Activated CD4-positive, alpha-beta T cell treated with anti-CD3 and anti-CD28 coated beads for 36 hours (primary cell): ENCODE measurements at regions not wholly inside any gene's neighbourhood (a gene's known extent, or its start where the extent isn't known, plus 50 kb on each side); places are given as distances from the start of the nearest gene placed in this dataset.
"Not testable (repeated sequence)": the region's sequence is repeated elsewhere in the genome, so short reads cannot be mapped to it uniquely, and the experiment has no call there.

Source experiments
- ATAC-seq: fragments of 200-7000 bp; cut with Tn5 transposase; one replicate; pipeline ENCODE4 v1.10.0; 2021; ENCODE audit warnings: mild to moderate bottlenecking, moderate library complexity
- CTCF ChIA-PET: fragments of 350-600 bp; sonication (Branson Sonifier 250); formaldehyde crosslinking; loops from one replicate; lab custom pipeline; 2021; ENCODE audit warnings: antibody characterized with exemption; lab: Charles Lee
- POLR2A ChIA-PET: fragments of 350-600 bp; sonication (Branson Sonifier 250); formaldehyde crosslinking; loops from one replicate; lab custom pipeline; 2021; ENCODE audit warnings: antibody characterized with exemption, inconsistent platforms; lab: Charles Lee
- DNase-seq: peaks from one replicate; pipeline ENCODE4 v3.0.0-alpha.2; 2020
- H3K27ac Mint-ChIP-seq: one replicate; pipeline ENCODE4 v1.8.0; 2021; ENCODE audit warnings: mixed read lengths
- H3K27me3 Mint-ChIP-seq: one replicate; pipeline ENCODE4 v1.8.0; 2021; ENCODE audit warnings: mixed read lengths
- H3K36me3 Mint-ChIP-seq: one replicate; pipeline ENCODE4 v1.8.0; 2021; ENCODE audit warnings: low read depth, mixed read lengths
- H3K4me1 Mint-ChIP-seq: one replicate; pipeline ENCODE4 v1.8.0; 2021; ENCODE audit warnings: mixed read lengths
- H3K4me3 Mint-ChIP-seq: one replicate; pipeline ENCODE4 v1.8.0; 2021; ENCODE audit warnings: mild to moderate bottlenecking, moderate library complexity, mixed read lengths
- H3K9me3 Mint-ChIP-seq: one replicate; pipeline ENCODE4 v1.8.0; 2021; ENCODE audit warnings: low read depth, mixed read lengths
- intact Hi-C, 2 experiments: fragments of 100-400 bp; cut with DNase I in 1 of 2; cut with micrococcal nuclease in 1 of 2; formaldehyde crosslinking; loops; one replicate each; pipeline versions ENCODE4 v1.14.2 to v1.15.1; 2022 to 2024; cut with DNase I, micrococcal nuclease

DNA sequence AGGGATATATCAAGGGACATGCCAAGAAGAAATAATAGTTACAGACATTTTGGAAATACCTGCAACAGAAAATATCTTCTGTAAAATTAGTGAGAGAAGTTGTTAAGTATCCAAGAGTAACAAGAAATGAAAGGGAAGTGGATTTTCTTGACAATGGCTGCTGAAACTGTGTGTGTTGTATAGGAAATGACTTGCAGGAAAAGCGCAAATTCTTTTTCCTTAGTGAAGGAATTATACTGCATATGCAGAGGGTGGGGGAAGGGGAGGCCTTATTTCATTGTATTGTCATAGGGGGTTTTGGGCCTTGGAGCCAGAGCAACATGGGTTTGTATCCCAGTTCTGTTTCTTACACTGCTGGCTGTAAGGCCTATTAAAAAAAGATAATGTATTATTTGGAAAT lies 84.4 kb upstream of the DDHD1 start:
- Mint-ChIP-seq H3K27me3 (no peaks in the 10 kb centered on the region), H3K27ac (no peak overlapping the region), H3K36me3 (peaks cover 6% of the 10 kb centered on the region), H3K4me1 (no peaks in the 10 kb centered on the region), H3K9me3 (peaks cover 10% of the 10 kb centered on the region), H3K4me3 (no peak overlapping the region)
- no peak for ATAC-seq
- intact Hi-C loops, result no loop called here
- ChIA-PET CTCF (interaction anchor here (1.3 kb wide), 1 partner anchor 59 kb away, joined by 3 read pairs; no protein-coding TSS in a partner anchor), POLR2A (no interaction called here)
- no peak for DNase-seq

DNA sequence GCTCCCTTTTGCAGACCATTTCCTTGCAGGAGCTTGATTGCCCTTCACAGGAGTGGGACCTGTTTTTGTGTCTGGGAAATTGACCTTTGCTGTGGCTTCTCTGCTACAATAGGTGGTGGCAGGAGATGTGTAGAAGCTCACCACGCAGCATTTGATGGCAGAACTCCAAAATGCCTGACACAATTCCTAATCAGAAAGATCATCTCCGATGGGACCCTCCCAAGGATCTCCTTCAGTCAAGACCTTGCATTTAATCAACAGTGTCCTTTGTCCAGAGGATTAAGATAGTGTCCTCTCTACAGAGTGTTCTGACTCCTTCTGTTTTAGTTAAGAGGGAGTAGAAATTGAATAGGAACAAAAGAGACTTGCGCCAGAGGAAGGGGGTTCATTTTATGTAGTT lies 83.6 kb upstream of the DDHD1 start:
- ATAC-seq (no peak), DNase-seq (no peak)
- Mint-ChIP-seq H3K36me3 (no peaks in the 10 kb centered on the region), H3K4me3 (no peak overlapping the region), H3K9me3 (peaks cover 2% of the 10 kb centered on the region), H3K27ac (no peak overlapping the region), H3K27me3 (no peaks in the 10 kb centered on the region), H3K4me1 (no peaks in the 10 kb centered on the region)
- CTCF ChIA-PET, result interaction anchor here (0.6 to 1.3 kb wide), 2 partner anchors 60 to 1000 kb away, joined by 3 read pairs; no protein-coding TSS in a partner anchor
- intact Hi-C loops, result no loop called here
- POLR2A ChIA-PET, result no interaction called here

DNA sequence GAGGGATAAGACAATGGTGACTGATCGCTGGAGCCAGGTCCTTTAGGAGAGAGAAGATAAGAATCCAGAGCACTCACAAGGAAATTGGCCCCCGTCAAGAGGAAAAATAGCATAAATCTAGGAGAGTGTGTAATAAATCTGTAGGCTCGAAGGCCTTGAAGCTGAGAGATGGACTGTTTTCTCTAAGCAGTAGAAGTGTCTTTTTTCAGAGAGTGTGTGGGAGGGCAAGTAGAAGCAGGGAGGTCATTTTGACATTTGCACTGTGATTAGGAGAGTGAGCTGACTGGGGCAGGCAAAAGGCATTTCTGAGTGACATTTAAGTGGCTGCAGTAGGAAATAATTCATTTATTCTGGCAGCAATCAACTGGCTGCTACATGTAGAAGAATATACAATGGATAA lies 78.0 kb upstream of the DDHD1 start:
- POLR2A ChIA-PET, result no interaction called here
- H3K4me3 Mint-ChIP-seq, result no peak overlapping the region
- H3K27ac Mint-ChIP-seq, result no peak overlapping the region
- H3K36me3 Mint-ChIP-seq, result peaks cover 2% of the 10 kb centered on the region
- no peak for DNase-seq
- no peaks in the 10 kb centered on the region for H3K4me1 Mint-ChIP-seq
- peaks cover 7% of the 10 kb centered on the region for H3K9me3 Mint-ChIP-seq
- intact Hi-C loops, result no loop called here
- no peaks in the 10 kb centered on the region for H3K27me3 Mint-ChIP-seq
- no peak for ATAC-seq
- CTCF ChIA-PET, result interaction anchor here (0.6 to 0.8 kb wide), 3 partner anchors 11 to 958 kb away, joined by 3 read pairs; no protein-coding TSS in a partner anchor

DNA sequence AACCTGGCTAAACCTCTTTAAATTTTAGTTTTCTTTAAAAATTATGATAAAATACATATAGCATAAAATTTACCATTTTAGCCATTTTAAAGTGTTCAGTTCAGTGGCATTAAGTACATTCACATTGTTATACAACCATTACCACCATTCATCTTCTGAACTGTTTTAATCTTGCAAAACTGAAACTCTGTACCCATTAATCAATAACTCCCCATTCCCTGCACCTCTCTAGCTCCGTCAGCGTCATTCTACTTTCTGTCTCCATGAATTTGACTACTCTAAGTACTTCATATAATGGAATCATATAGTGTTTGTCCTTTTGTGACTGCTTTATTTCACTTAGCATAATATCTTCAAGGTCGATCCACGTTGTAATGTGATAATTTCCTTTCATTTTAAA lies 75.8 kb upstream of the DDHD1 start:
- POLR2A ChIA-PET, result no interaction called here
- Mint-ChIP-seq H3K27ac (no peak overlapping the region), H3K9me3 (peaks cover 22% of the 10 kb centered on the region), H3K27me3 (no peaks in the 10 kb centered on the region), H3K4me3 (no peak overlapping the region), H3K4me1 (peaks cover 1% of the 10 kb centered on the region), H3K36me3 (peaks cover 12% of the 10 kb centered on the region)
- intact Hi-C loops, result no loop called here
- CTCF ChIA-PET, result interaction anchor here (0.7 kb wide), 1 partner anchor 11 kb away, joined by 3 read pairs; no protein-coding TSS in a partner anchor
- ATAC-seq (no peak), DNase-seq (no peak)

DNA sequence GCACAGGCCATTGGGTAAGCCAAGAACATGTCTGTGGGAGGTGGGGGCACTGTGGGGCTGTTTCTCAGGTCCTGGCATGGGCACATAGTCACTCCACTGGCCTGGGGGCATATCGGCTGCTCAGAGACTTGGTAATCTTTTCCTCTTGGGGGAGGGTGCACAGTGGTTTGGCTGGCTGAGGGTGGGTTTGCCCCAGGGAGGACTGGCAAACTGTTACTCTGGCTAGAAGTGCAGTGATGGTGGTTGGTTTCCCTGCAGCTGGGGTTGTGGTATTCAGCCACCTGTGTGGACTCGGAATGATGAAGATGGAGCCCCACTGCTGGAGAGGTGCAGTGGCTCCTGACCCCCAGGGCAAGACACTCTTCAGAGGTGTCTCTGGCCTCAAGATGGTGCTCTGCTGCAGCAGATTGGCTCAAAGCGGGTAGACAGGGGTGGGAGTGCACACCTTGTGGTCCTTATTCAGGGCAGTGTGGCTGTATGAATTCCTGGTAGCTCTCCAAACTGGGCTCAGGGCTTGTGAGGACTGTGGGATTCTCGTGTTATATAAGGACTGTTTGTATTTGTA lies 74.1 kb upstream of the DDHD1 start:
- H3K36me3 Mint-ChIP-seq, result peaks cover 12% of the 10 kb centered on the region
- peaks cover 19% of the 10 kb centered on the region for H3K9me3 Mint-ChIP-seq
- POLR2A ChIA-PET, result no interaction called here

DNA sequence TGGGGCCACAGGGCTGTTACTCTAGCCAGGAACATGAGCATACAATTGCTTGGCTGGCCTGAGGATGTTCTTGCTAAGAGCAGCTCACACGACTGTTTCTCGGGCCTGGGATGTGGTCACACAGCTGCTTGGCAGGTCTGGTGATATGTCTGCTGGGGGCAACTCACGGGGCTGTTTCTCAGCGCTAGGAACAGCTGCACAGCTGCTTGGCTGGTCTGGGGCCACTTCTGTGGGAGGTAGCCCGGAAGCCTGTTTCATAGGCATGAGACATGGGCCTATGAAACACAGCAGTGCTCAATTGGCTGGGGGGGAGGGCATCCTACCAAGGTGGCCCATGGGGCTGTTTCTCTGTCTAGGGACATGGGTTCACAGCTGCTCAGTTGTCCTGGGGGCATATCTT lies 73.4 kb upstream of the DDHD1 start:
- Mint-ChIP-seq H3K4me3 (no peak overlapping the region), H3K36me3 (peaks cover 12% of the 10 kb centered on the region), H3K9me3 (peaks cover 19% of the 10 kb centered on the region), H3K27ac (no peak overlapping the region), H3K4me1 (peaks cover 1% of the 10 kb centered on the region), H3K27me3 (no peaks in the 10 kb centered on the region)
- ATAC-seq (no peak), DNase-seq (no peak)
- ChIA-PET POLR2A (no interaction called here), CTCF (interaction anchor here (0.5 to 0.9 kb wide), 2 partner anchors 35 to 42 kb away, joined by 3 to 4 read pairs; no protein-coding TSS in a partner anchor)
- intact Hi-C loops, result no loop called here

More for the DNA sequence above, 74.1 kb upstream of the DDHD1 start:
- CTCF ChIA-PET, result no interaction called here
- Mint-ChIP-seq H3K4me1 (peaks cover 1% of the 10 kb centered on the region), H3K27ac (no peak overlapping the region), H3K27me3 (no peaks in the 10 kb centered on the region), H3K4me3 (no peak overlapping the region)
- ATAC-seq (no peak), DNase-seq (no peak)
- intact Hi-C loops, result no loop called here

DNA sequence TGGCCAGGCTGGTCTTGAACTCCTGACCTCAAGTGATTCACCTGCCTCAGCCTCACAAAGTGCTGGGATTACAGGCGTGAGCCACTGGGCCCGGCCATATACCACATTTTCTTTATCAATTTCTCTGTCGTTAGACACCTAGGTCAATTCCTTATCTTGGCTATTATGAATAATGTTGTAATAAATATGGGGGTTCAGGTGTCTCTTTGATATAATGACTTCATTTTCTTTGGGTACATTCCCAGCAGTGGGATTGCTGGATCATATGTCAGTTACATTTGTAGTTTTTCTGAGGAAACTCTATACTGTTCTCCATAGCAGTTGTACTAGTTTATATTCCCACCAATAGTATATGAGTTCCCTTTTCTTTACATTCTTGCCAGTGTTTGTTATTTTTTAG lies 67.8 kb upstream of the DDHD1 start:
- H3K36me3 Mint-ChIP-seq, result peaks cover 9% of the 10 kb centered on the region
- no peaks in the 10 kb centered on the region for H3K27me3 Mint-ChIP-seq
- DNase-seq (no peak), ATAC-seq (no peak)
- intact Hi-C loops, result no loop called here
- peaks cover 7% of the 10 kb centered on the region for H3K4me1 Mint-ChIP-seq
- H3K4me3 Mint-ChIP-seq, result no peak overlapping the region
- peaks cover 12% of the 10 kb centered on the region for H3K9me3 Mint-ChIP-seq
- ChIA-PET POLR2A (no interaction called here), CTCF (interaction anchor here (0.7 kb wide), 1 partner anchor 47 kb away, joined by 3 read pairs; no protein-coding TSS in a partner anchor)
- H3K27ac Mint-ChIP-seq, result no peak overlapping the region

DNA sequence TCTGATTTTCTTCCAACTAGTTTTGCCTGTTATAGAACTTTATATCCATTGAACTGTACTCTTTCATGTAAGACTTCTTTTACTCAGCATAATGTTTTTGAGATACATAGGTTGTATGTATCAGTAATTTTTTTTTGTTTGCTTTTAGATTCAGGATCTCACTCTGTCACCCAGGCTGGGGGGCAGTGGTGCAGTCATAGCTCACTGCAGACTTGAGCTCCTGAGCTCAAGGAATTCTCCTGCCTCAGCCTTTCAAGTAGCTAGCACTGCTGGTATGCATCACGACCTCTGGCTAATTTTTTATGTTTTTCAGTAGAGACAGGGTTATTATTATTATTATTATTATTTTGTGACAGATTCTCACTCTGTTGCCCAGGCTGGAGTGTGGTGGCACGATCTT lies 65.0 kb upstream of the DDHD1 start:
- peak overlapping the region; percentile 83 for H3K27ac Mint-ChIP-seq
- no peaks in the 10 kb centered on the region for H3K9me3 Mint-ChIP-seq
- ChIA-PET POLR2A (interaction anchor here (0.8 to 1.0 kb wide), 2 partner anchors 27 to 66 kb away, joined by 3 to 6 read pairs; partner anchors contain the start of gene DDHD1), CTCF (interaction anchor here (0.6 to 1.1 kb wide), 7 partner anchors 11 to 814 kb away, joined by 3 read pairs; no protein-coding TSS in a partner anchor)
- peaks cover 5% of the 10 kb centered on the region for H3K4me1 Mint-ChIP-seq
- ATAC-seq (no peak), DNase-seq (no peak)
- H3K27me3 Mint-ChIP-seq, result no peaks in the 10 kb centered on the region
- H3K4me3 Mint-ChIP-seq, result peak overlapping the region; percentile 74
- no peaks in the 10 kb centered on the region for H3K36me3 Mint-ChIP-seq
- intact Hi-C loops, result no loop called here

DNA sequence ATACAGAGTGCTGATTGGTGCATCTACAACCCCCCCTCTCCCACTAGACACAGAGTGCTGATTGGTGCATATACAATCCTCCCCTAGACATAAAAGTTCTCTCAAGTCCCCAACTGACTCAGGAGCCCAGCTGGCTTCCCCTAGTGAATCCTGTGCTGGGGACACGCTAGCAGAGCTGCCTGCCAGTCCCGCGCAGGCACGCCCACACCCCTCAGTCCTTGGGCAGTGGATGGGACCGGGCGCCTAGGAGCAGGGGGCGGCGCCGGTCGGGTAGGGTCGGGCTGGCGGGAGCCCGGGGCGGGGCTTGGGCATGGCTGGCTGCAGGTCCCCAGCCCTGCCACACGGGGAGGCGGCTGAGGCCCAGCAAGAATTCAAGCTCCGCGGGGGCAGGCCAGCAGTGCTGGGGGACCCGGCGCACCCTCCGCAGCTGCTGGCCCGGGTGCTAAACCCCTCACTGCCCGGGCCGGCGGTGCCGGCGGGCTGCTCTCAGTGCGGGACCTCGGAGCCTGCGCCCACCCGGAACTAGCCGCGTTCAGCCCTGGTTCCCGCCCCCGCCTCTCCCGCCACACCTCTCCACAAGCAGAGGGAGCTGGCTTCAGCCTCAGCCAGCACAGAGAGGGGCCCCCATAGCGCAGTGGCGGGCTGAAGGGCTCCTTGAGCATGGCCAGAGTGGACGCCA lies 64.3 kb upstream of the DDHD1 start:
- H3K4me1 Mint-ChIP-seq, result peaks cover 5% of the 10 kb centered on the region
- peak; percentile 98 for ATAC-seq
- intact Hi-C loops, result loop anchor here in 1 of 2 experiments (1.0 to 2.0 kb wide), 3 partner anchors 26 to 427 kb away; partner anchors contain the start of genes DDHD1 and GNPNAT1
- H3K9me3 Mint-ChIP-seq, result no peaks in the 10 kb centered on the region
- no peaks in the 10 kb centered on the region for H3K36me3 Mint-ChIP-seq
- H3K27me3 Mint-ChIP-seq, result no peaks in the 10 kb centered on the region
- POLR2A ChIA-PET, result interaction anchor here (0.8 to 1.0 kb wide), 2 partner anchors 26 to 65 kb away, joined by 3 to 6 read pairs; partner anchors contain the start of gene DDHD1
- peak overlapping the region; percentile 74 for H3K4me3 Mint-ChIP-seq
- CTCF ChIA-PET, result interaction anchor here (0.6 to 1.1 kb wide), 11 partner anchors 12 to 1218 kb away, joined by 3 to 4 read pairs (median 3); no protein-coding TSS in a partner anchor
- peak overlapping the region; percentile 83 for H3K27ac Mint-ChIP-seq
- DNase-seq, result peak; percentile 90

DNA sequence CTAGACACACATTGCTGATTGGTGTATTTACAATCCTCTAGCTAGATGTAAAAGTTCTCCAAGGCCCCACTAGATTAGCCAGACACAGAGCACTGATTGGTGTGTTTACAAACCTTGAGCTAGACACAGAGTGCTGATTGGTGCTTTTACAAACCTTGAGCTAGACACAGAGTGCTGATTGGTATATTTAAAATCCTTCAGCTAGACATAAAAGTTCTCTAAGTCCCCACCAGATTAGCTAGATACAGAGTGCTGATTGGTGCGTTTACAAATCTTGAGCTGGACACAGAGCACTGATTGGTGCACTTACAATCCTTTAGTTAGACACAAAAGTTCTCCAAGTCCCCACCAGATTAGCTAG lies 63.8 kb upstream of the DDHD1 start:
- H3K36me3 Mint-ChIP-seq, H3K9me3 Mint-ChIP-seq, H3K27me3 Mint-ChIP-seq, H3K4me1 Mint-ChIP-seq, POLR2A ChIA-PET, DNase-seq, ATAC-seq: not testable (repeated sequence)
- intact Hi-C loops, result loop anchor here in 1 of 2 experiments (1.0 to 2.0 kb wide), 3 partner anchors 26 to 426 kb away; partner anchors contain the start of genes DDHD1 and GNPNAT1
- CTCF ChIA-PET, result interaction anchor here (0.6 to 1.1 kb wide), 9 partner anchors 11 to 1219 kb away, joined by 3 to 4 read pairs (median 3); no protein-coding TSS in a partner anchor
- peak overlapping the region; percentile 74 for H3K4me3 Mint-ChIP-seq
- peak overlapping the region; percentile 78 for H3K27ac Mint-ChIP-seq

DNA sequence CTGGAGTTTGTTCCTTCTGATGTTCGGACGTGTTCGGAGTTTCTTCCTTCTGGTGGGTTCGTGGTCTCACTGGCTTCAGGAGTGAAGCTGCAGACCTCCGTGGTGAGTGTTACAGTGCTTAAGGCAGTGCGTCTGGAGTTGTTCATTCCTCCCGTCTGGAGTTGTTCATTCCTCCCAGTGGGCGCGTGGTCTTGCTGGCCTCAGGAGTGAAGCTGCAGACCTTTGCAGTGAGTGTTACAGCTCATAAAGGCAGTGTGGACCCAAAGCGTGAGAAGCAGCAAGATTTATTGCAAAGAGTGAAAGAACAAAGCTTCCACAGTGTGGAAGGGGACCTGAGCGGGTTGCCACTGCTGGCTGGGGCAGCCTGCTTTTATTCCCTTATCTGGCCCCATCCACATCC lies 63.4 kb upstream of the DDHD1 start:
- CTCF ChIA-PET, result interaction anchor here (0.8 to 1.0 kb wide), 3 partner anchors 18 to 106 kb away, joined by 3 read pairs; no protein-coding TSS in a partner anchor
- H3K27ac Mint-ChIP-seq, H3K27me3 Mint-ChIP-seq, DNase-seq, H3K9me3 Mint-ChIP-seq, POLR2A ChIA-PET, ATAC-seq, H3K4me1 Mint-ChIP-seq, H3K4me3 Mint-ChIP-seq, H3K36me3 Mint-ChIP-seq: not testable (repeated sequence)
- intact Hi-C loops, result loop anchor here in 1 of 2 experiments (2.0 kb wide), 1 partner anchor 426 kb away; the partner anchor contains the start of gene GNPNAT1
